Mesenchymal stem cell (in vitro differentiated cells and primary cell): ENCODE measurements at regions not wholly inside any gene's neighbourhood (a gene's known extent, or its start where the extent isn't known, plus 50 kb on each side); places are given as distances from the start of the nearest gene placed in this dataset.

Experiments
- DNase-seq: peaks from one replicate; pipeline ENCODE4 v3.0.0-alpha.2; 2013
- H2AFZ ChIP-seq: one replicate; pipeline ENCODE4 v1.6.1; 2013; ENCODE audit warnings: low read depth, mild to moderate bottlenecking, control low read depth, inconsistent platforms, low read length, moderate library complexity
- H2AK5ac ChIP-seq: 2 replicates; pipeline ENCODE4 v1.6.1; 2013; ENCODE audit warnings: low read length, moderate library complexity, mild to moderate bottlenecking, inconsistent platforms; ENCODE audit not compliant: severe bottlenecking
- H2BK120ac ChIP-seq: one replicate; pipeline ENCODE4 v1.6.1; 2013; ENCODE audit warnings: low read depth, mild to moderate bottlenecking, inconsistent platforms, low read length, moderate library complexity
- H2BK12ac ChIP-seq, 2 experiments: one replicate each; pipeline ENCODE4 v1.6.1; 2013; ENCODE audit warnings: inconsistent platforms in 2 of 2, low read length in 2 of 2, mild to moderate bottlenecking in 2 of 2, moderate library complexity in 2 of 2, control low read depth in 1 of 2
- H2BK15ac ChIP-seq: one replicate; pipeline ENCODE4 v1.6.1; 2013; ENCODE audit warnings: mild to moderate bottlenecking, low read depth, inconsistent platforms; ENCODE audit not compliant: poor library complexity, severe bottlenecking
- H2BK5ac ChIP-seq: 2 replicates; pipeline ENCODE4 v1.6.1; 2013; ENCODE audit warnings: low read depth, mild to moderate bottlenecking, low read length, control low read depth, inconsistent platforms; ENCODE audit not compliant: poor library complexity, severe bottlenecking
- H3K14ac ChIP-seq, 2 experiments: one replicate each; pipeline ENCODE4 v1.6.1; 2013; ENCODE audit warnings: inconsistent platforms in 2 of 2, low read length in 2 of 2, control low read depth in 1 of 2, mild to moderate bottlenecking in 1 of 2, moderate library complexity in 1 of 2
- H3K18ac ChIP-seq, 2 experiments: one replicate each; pipeline ENCODE4 v1.6.1; 2013; ENCODE audit warnings: inconsistent platforms in 2 of 2, low read length in 2 of 2, control low read depth in 1 of 2, low read depth in 1 of 2, mild to moderate bottlenecking in 1 of 2
- H3K23ac ChIP-seq, 2 experiments: one replicate each; pipeline ENCODE4 v1.6.1; 2013; ENCODE audit warnings: inconsistent platforms in 2 of 2, low read length in 2 of 2, mild to moderate bottlenecking in 2 of 2, moderate library complexity in 2 of 2, control low read depth in 1 of 2
- H3K27ac ChIP-seq: 2 replicates; pipeline ENCODE4 v1.5.1; 2013; ENCODE audit warnings: mild to moderate bottlenecking, moderate library complexity, low read length, control low read depth, inconsistent platforms; ENCODE audit not compliant: poor library complexity, severe bottlenecking
- H3K27me3 ChIP-seq, 2 experiments: 2 replicates each; pipeline versions ENCODE4 v1.6.1 to v1.7.0; 2013; ENCODE audit warnings: low read length in 2 of 2, mild to moderate bottlenecking in 2 of 2, moderate library complexity in 2 of 2, control low read depth in 1 of 2, inconsistent platforms in 1 of 2; ENCODE audit not compliant: control insufficient read depth in 1 of 2, insufficient read depth in 1 of 2
- H3K36me3 ChIP-seq, 2 experiments: 2 replicates each; pipeline versions ENCODE4 v1.6.1 to v1.7.0; 2013; ENCODE audit warnings: low read length in 2 of 2, control low read depth in 1 of 2, inconsistent platforms in 1 of 2, low read depth in 1 of 2, mild to moderate bottlenecking in 1 of 2; ENCODE audit not compliant: insufficient read depth in 2 of 2, control insufficient read depth in 1 of 2
- H3K4ac ChIP-seq, 2 experiments: one replicate each; pipeline ENCODE4 v1.6.1; 2013; ENCODE audit warnings: inconsistent platforms in 2 of 2, low read length in 2 of 2, mild to moderate bottlenecking in 2 of 2, moderate library complexity in 2 of 2, control low read depth in 1 of 2, low read depth in 1 of 2
- H3K4me1 ChIP-seq: 2 replicates; pipeline ENCODE4 v1.6.1; 2013; ENCODE audit warnings: low read depth, low read length, control low read depth; ENCODE audit not compliant: control insufficient read depth, insufficient read depth
- H3K4me2 ChIP-seq: 2 replicates; pipeline ENCODE4 v1.6.1; 2013; ENCODE audit warnings: low read length, mild to moderate bottlenecking, inconsistent platforms; ENCODE audit not compliant: poor library complexity, severe bottlenecking
- H3K4me3 ChIP-seq, 2 experiments: 2 replicates each; pipeline versions ENCODE4 v1.5.1 to v1.7.0; 2013; ENCODE audit warnings: low read length in 2 of 2, mild to moderate bottlenecking in 2 of 2, control low read depth in 1 of 2, low read depth in 1 of 2; ENCODE audit not compliant: insufficient read depth in 1 of 2
- H3K79me1 ChIP-seq: replicated peaks from 2 replicates; pipeline ENCODE4 v1.6.1; 2013; ENCODE audit warnings: mild to moderate bottlenecking, control low read depth, low read length, inconsistent platforms; ENCODE audit not compliant: poor library complexity, severe bottlenecking
- H3K9ac ChIP-seq: 2 replicates; pipeline ENCODE4 v1.7.0; 2013; ENCODE audit warnings: mild to moderate bottlenecking, low read length, moderate library complexity
- H3K9me3 ChIP-seq: 2 replicates; pipeline ENCODE4 v1.7.0; 2013; ENCODE audit warnings: mild to moderate bottlenecking, low read length; ENCODE audit not compliant: control insufficient read depth
- H4K8ac ChIP-seq: one replicate; pipeline ENCODE4 v1.6.1; 2013; ENCODE audit warnings: inconsistent platforms, mild to moderate bottlenecking, low read length, moderate library complexity
- H4K91ac ChIP-seq: one replicate; pipeline ENCODE4 v1.6.1; 2013; ENCODE audit warnings: mild to moderate bottlenecking, low read length, inconsistent platforms
- WGBS: methylation state at CpG from one replicate; pipeline ENCODE4 v1.1.7; 2013; ENCODE audit warnings: mixed read lengths; 5-methylcytosine and 5-hydroxymethylcytosine counted together

- 74% methylated on average over 3 of the region's 3 CpGs for WGBS
- no peak overlapping the region for H3K23ac ChIP-seq
Measured at GRCh38 chr3:168223085-168223484, 127.4 kb upstream of the GOLIM4 start.

DNA sequence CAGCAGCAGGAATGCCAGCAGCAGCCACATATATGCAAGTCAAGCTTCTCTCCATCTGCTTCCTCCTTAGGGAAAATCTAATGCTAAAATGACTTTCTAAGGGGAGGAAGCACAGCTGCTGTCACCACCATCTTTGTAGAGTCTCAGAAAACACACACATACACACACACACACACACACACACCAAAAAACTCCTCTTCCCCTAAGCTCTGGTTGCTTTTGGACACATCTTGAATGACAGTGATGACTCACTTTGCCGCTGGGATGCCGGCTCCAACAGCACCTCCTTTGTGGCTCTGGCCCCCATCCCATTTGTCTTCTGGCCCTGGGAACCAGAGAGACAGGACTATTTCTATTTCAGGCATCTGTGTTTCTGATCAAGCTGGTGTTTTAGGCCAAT is 124.8 kb upstream of the GOLIM4 start:
- Histone ChIP-seq H3K9ac (no peak overlapping the region), H3K18ac (no peak overlapping the region), H2BK120ac (no peak overlapping the region), H2BK15ac (no peak overlapping the region), H3K27ac (no peak overlapping the region), H3K4me3 (no peak overlapping the region), H3K4me1 (no peaks in the 10 kb centered on the region), H2BK12ac (no peak overlapping the region), H3K9me3 (no peaks in the 10 kb centered on the region), H3K23ac (no peak overlapping the region), H4K91ac (no peak overlapping the region), H2AFZ (no peak overlapping the region), H3K36me3 (no peaks in the 10 kb centered on the region), H4K8ac (no peak overlapping the region), H2BK5ac (no peak overlapping the region), H3K14ac (no peak overlapping the region), H3K4ac (no peak overlapping the region), H3K27me3 (peaks cover 11 to 17% of the 10 kb centered on the region in 2 experiments), H3K4me2 (no peak overlapping the region), H2AK5ac (no peak overlapping the region), H3K79me1 (no peaks in the 10 kb centered on the region)
- WGBS = 77% methylated on average over 2 of the region's 2 CpGs
- DNase-seq = no peak

More at GRCh38 chr3:168223085-168223484, 127.4 kb upstream of the GOLIM4 start:
- no peak overlapping the region for H3K27ac ChIP-seq
- no peaks in the 10 kb centered on the region for H3K9me3 ChIP-seq
- no peak overlapping the region for H3K14ac ChIP-seq
- no peak overlapping the region for H2AK5ac ChIP-seq
- no peaks in the 10 kb centered on the region for H3K36me3 ChIP-seq
- H3K9ac ChIP-seq = no peak overlapping the region
- no peak overlapping the region for H3K4me3 ChIP-seq
- H3K4ac ChIP-seq = no peak overlapping the region
- no peak overlapping the region for H3K18ac ChIP-seq
- no peak overlapping the region for H4K91ac ChIP-seq
- no peak overlapping the region for H4K8ac ChIP-seq
- H3K4me2 ChIP-seq = no peak overlapping the region
- H2BK12ac ChIP-seq = no peak overlapping the region
- H2BK15ac ChIP-seq = no peak overlapping the region
- no peak overlapping the region for H2BK5ac ChIP-seq
- DNase-seq = no peak
- peaks cover 11 to 17% of the 10 kb centered on the region in 2 experiments for H3K27me3 ChIP-seq
- H3K4me1 ChIP-seq = no peaks in the 10 kb centered on the region
- H2BK120ac ChIP-seq = no peak overlapping the region
- no peak overlapping the region for H2AFZ ChIP-seq
- H3K79me1 ChIP-seq = no peaks in the 10 kb centered on the region

DNA sequence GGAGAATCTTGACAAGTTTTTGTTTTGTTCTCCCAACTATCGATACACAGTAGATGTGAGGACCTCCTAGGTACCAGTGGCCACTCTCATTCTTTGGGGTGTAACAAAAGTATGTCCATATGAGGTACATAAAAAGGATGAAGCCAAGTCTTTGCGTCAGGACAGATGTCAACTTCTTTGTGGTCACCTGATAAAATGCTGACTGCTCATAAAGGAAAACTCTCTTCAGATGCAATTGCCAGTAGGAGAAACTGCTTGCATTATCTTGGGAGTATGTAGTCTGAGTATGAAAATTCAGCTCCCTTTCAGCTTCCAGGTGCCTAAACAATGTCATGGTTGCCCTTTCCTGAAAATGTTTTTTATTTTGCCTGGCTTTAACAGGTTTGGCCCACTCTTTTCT is 123.8 kb upstream of the GOLIM4 start:
- no peak overlapping the region for H2BK5ac ChIP-seq
- H3K4me1 ChIP-seq = no peaks in the 10 kb centered on the region
- H3K79me1 ChIP-seq = no peaks in the 10 kb centered on the region
- no peak overlapping the region for H2BK12ac ChIP-seq
- H2AK5ac ChIP-seq = no peak overlapping the region
- no peak overlapping the region for H3K23ac ChIP-seq
- H3K4me2 ChIP-seq = no peak overlapping the region
- no peaks in the 10 kb centered on the region for H3K36me3 ChIP-seq
- DNase-seq = no peak
- no peaks in the 10 kb centered on the region for H3K9me3 ChIP-seq
- no peak overlapping the region for H3K14ac ChIP-seq
- H4K91ac ChIP-seq = no peak overlapping the region
- no peak overlapping the region for H3K18ac ChIP-seq
- H3K9ac ChIP-seq = no peak overlapping the region
- H3K27ac ChIP-seq = no peak overlapping the region
- no peak overlapping the region for H2BK120ac ChIP-seq
- no peak overlapping the region for H3K4me3 ChIP-seq
- H3K4ac ChIP-seq = no peak overlapping the region
- WGBS = 80% methylated on average over 2 of the region's 2 CpGs
- H3K27me3 ChIP-seq = peaks cover 11 to 17% of the 10 kb centered on the region in 2 experiments
- no peak overlapping the region for H2BK15ac ChIP-seq
- H4K8ac ChIP-seq = no peak overlapping the region
- no peak overlapping the region for H2AFZ ChIP-seq

DNA sequence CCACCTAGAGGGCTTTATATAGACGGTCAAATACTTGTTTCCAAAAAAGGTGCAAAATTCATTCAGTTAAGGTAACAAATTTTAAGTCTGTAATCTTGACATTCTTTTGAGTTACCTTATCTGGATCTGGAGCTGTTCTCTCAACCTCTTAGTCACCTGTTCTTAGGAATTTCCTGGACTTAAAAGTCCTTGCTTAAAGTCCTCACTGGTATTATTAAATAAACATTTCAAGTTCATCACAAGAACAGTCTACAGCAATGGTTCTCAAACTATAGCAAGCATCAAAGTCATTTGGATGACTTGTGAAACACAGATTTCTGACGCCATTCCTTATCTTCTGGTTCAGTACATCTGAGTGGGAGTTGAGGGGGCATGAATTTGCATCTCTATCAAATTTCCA is 122.9 kb upstream of the GOLIM4 start:
- Histone ChIP-seq H2BK15ac (no peak overlapping the region), H2AK5ac (no peak overlapping the region), H3K79me1 (no peaks in the 10 kb centered on the region), H3K4me1 (no peaks in the 10 kb centered on the region), H3K4me3 (no peak overlapping the region), H2AFZ (no peak overlapping the region), H2BK5ac (no peak overlapping the region), H3K27ac (no peak overlapping the region), H3K9ac (no peak overlapping the region), H3K18ac (no peak overlapping the region), H3K4ac (no peak overlapping the region), H2BK12ac (no peak overlapping the region), H3K27me3 (peaks cover 11 to 17% of the 10 kb centered on the region in 2 experiments), H3K14ac (no peak overlapping the region), H3K36me3 (no peaks in the 10 kb centered on the region), H4K8ac (no peak overlapping the region), H3K23ac (no peak overlapping the region), H3K9me3 (no peaks in the 10 kb centered on the region), H2BK120ac (no peak overlapping the region), H4K91ac (no peak overlapping the region), H3K4me2 (no peak overlapping the region)
- WGBS = 93% methylated on average over 2 of the region's 2 CpGs
- DNase-seq = no peak
